ENCODE measurements at regions not wholly inside any gene's neighbourhood (a gene's known extent, or its start where the extent isn't known, plus 50 kb on each side); places are given as distances from the start of the nearest gene placed in this dataset.

GRCh38 chr1:105585791-105586190 is 1470.7 kb upstream of the PRMT6 start:
- TF ChIP-seq, protein P1, sequence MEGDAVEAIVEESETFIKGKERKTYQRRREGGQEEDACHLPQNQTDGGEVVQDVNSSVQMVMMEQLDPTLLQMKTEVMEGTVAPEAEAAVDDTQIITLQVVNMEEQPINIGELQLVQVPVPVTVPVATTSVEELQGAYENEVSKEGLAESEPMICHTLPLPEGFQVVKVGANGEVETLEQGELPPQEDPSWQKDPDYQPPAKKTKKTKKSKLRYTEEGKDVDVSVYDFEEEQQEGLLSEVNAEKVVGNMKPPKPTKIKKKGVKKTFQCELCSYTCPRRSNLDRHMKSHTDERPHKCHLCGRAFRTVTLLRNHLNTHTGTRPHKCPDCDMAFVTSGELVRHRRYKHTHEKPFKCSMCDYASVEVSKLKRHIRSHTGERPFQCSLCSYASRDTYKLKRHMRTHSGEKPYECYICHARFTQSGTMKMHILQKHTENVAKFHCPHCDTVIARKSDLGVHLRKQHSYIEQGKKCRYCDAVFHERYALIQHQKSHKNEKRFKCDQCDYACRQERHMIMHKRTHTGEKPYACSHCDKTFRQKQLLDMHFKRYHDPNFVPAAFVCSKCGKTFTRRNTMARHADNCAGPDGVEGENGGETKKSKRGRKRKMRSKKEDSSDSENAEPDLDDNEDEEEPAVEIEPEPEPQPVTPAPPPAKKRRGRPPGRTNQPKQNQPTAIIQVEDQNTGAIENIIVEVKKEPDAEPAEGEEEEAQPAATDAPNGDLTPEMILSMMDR (IDR thresholded peaks at IDR 0.05 in 4 of 5, conservative IDR thresholded peaks at IDR 0.05 in 1 of 5), result no peak
- TF ChIP-seq POLR2A (IDR thresholded peaks at IDR 0.05), result no peak
